ENCODE measurements at regions not wholly inside any gene's neighbourhood (a gene's known extent, or its start where the extent isn't known, plus 50 kb on each side); places are given as distances from the start of the nearest gene placed in this dataset.

DNA sequence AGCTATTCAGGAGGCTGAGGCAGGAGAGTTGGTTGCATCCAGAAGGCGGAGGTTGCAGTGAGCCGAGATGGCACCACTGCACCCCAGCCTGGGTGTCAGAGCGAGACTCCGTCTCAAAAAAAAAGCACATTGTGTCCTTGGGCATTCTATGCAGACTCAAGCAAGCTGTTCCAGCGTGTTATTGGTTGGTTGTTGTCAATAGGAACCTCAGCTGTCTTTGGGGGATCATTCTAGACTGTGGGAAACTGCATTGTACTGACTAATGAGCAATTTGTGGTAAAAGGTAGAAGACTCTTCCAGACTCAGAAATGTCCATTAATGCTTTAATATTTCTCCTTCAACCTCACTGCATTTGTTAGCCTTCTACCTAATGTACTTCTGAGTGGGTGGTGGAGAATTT, 379.5 kb upstream of the GRAMD2B start:
- TF ChIP-seq, protein P1, sequence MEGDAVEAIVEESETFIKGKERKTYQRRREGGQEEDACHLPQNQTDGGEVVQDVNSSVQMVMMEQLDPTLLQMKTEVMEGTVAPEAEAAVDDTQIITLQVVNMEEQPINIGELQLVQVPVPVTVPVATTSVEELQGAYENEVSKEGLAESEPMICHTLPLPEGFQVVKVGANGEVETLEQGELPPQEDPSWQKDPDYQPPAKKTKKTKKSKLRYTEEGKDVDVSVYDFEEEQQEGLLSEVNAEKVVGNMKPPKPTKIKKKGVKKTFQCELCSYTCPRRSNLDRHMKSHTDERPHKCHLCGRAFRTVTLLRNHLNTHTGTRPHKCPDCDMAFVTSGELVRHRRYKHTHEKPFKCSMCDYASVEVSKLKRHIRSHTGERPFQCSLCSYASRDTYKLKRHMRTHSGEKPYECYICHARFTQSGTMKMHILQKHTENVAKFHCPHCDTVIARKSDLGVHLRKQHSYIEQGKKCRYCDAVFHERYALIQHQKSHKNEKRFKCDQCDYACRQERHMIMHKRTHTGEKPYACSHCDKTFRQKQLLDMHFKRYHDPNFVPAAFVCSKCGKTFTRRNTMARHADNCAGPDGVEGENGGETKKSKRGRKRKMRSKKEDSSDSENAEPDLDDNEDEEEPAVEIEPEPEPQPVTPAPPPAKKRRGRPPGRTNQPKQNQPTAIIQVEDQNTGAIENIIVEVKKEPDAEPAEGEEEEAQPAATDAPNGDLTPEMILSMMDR (IDR thresholded peaks at IDR 0.05): no peak
- no peak for TF ChIP-seq POLR2AphosphoS5 (IDR thresholded peaks at IDR 0.05; ENCODE audit: low read depth, low read length)
- no peak for TF ChIP-seq TCF7L2 (IDR thresholded peaks at IDR 0.05; ENCODE audit: low read depth, low read length)
- TF ChIP-seq, protein P2, sequence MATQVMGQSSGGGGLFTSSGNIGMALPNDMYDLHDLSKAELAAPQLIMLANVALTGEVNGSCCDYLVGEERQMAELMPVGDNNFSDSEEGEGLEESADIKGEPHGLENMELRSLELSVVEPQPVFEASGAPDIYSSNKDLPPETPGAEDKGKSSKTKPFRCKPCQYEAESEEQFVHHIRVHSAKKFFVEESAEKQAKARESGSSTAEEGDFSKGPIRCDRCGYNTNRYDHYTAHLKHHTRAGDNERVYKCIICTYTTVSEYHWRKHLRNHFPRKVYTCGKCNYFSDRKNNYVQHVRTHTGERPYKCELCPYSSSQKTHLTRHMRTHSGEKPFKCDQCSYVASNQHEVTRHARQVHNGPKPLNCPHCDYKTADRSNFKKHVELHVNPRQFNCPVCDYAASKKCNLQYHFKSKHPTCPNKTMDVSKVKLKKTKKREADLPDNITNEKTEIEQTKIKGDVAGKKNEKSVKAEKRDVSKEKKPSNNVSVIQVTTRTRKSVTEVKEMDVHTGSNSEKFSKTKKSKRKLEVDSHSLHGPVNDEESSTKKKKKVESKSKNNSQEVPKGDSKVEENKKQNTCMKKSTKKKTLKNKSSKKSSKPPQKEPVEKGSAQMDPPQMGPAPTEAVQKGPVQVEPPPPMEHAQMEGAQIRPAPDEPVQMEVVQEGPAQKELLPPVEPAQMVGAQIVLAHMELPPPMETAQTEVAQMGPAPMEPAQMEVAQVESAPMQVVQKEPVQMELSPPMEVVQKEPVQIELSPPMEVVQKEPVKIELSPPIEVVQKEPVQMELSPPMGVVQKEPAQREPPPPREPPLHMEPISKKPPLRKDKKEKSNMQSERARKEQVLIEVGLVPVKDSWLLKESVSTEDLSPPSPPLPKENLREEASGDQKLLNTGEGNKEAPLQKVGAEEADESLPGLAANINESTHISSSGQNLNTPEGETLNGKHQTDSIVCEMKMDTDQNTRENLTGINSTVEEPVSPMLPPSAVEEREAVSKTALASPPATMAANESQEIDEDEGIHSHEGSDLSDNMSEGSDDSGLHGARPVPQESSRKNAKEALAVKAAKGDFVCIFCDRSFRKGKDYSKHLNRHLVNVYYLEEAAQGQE (IDR thresholded peaks at IDR 0.05; ENCODE audit: insufficient read depth in 1 of 2, low read depth in 2 of 2, low read length in 1 of 2): no peak
- no peak for TF ChIP-seq SIN3A (IDR thresholded peaks at IDR 0.05; ENCODE audit: borderline replicate concordance, insufficient read depth, low read depth, low read length)
